Left lung (tissue), 4 donors: ENCODE measurements at regions not wholly inside any gene's neighbourhood (a gene's known extent, or its start where the extent isn't known, plus 50 kb on each side); places are given as distances from the start of the nearest gene placed in this dataset.
A peak's percentile ranks its signal among the peaks of the same experiment; 100 is the strongest.

ENCODE experiments used
- ATAC-seq: fragments of 200-7000 bp; cut with Tn5 transposase; one replicate; pipeline ENCODE4 v1.9.1; 2020; ENCODE audit warnings: moderate library complexity
- DNase-seq, 4 donors: peaks; one replicate each; pipeline ENCODE4 v3.0.0-alpha.2; 2013 to 2020
- H3K27ac ChIP-seq, 2 donors: fragments of 200-600 bp; sonication (generic) in 1 of 2; one replicate each; pipeline versions ENCODE4 v1.5.0 to v1.8.0; 2020 to 2021
- H3K27me3 ChIP-seq, 2 donors: fragments of 200-600 bp; sonication (generic) in 1 of 2; one replicate each; pipeline versions ENCODE4 v1.5.0 to v1.8.0; 2020 to 2021
- H3K36me3 ChIP-seq, 2 donors: fragments of 200-600 bp; sonication (generic) in 1 of 2; one replicate each; pipeline versions ENCODE4 v1.5.0 to v1.8.0; 2020 to 2021
- H3K4me1 ChIP-seq, 2 donors: fragments of 200-600 bp; one replicate each; pipeline ENCODE4 v1.8.0; 2021
- H3K4me3 ChIP-seq, 2 donors: fragments of 200-600 bp; sonication (generic) in 1 of 2; one replicate each; pipeline versions ENCODE4 v1.5.0 to v1.8.0; 2020 to 2021; ENCODE audit warnings: mild to moderate bottlenecking in 1 of 2
- H3K9me3 ChIP-seq, 2 donors: fragments of 200-600 bp; sonication (generic) in 1 of 2; one replicate each; pipeline versions ENCODE4 v1.5.0 to v1.8.0; 2020 to 2021
- CTCF ChIP-seq, 2 donors: fragments of 200-600 bp; sonication (generic) in 1 of 2; IDR thresholded peaks; one replicate each; pipeline versions ENCODE4 v1.5.0 to v1.8.0; 2021; ENCODE audit warnings: antibody characterized with exemption in 2 of 2
- intact Hi-C, 2 donors: fragments of 100-400 bp; cut with DNase I; formaldehyde crosslinking; loops; one replicate each; pipeline versions ENCODE4 v1.11.2 to v1.14.2; 2022
- donor health status: DM: no; HTN: yes; CAD: no.
- donor health status: DM: no; HTN: no; CAD: no.

GRCh38 chr7:155208681-155209477, 88.8 kb upstream of the INSIG1 start:
- H3K27me3 ChIP-seq, result peaks cover 0 to 17% of the 10 kb centered on the region in 2 donors
- DNase-seq, result peak in 1 of 4 donors; percentile 76
- intact Hi-C loops, result no loop called here
- no peak for ATAC-seq
- no peak for TF ChIP-seq CTCF (IDR thresholded peaks at IDR 0.05)
- H3K9me3 ChIP-seq, result no peaks in the 10 kb centered on the region
- no peaks in the 10 kb centered on the region for H3K36me3 ChIP-seq
- peaks cover 0 to 18% of the 10 kb centered on the region in 2 donors for H3K4me1 ChIP-seq
- H3K27ac ChIP-seq, result peak overlapping the region; percentile 23 to 71
- H3K4me3 ChIP-seq, result no peak overlapping the region

GRCh38 chr7:155209478-155210319, 88.0 kb upstream of the INSIG1 start:
- H3K9me3 ChIP-seq, result no peaks in the 10 kb centered on the region
- peaks cover 0 to 25% of the 10 kb centered on the region in 2 donors for H3K27me3 ChIP-seq
- TF ChIP-seq CTCF (IDR thresholded peaks at IDR 0.05), result no peak
- no peak for ATAC-seq
- H3K27ac ChIP-seq, result peak overlapping the region; percentile 23 to 71
- H3K4me3 ChIP-seq, result no peak overlapping the region
- H3K36me3 ChIP-seq, result no peaks in the 10 kb centered on the region
- intact Hi-C loops, result no loop called here
- peak in 1 of 4 donors; percentile 19 for DNase-seq
- H3K4me1 ChIP-seq, result peaks cover 0 to 18% of the 10 kb centered on the region in 2 donors

DNA sequence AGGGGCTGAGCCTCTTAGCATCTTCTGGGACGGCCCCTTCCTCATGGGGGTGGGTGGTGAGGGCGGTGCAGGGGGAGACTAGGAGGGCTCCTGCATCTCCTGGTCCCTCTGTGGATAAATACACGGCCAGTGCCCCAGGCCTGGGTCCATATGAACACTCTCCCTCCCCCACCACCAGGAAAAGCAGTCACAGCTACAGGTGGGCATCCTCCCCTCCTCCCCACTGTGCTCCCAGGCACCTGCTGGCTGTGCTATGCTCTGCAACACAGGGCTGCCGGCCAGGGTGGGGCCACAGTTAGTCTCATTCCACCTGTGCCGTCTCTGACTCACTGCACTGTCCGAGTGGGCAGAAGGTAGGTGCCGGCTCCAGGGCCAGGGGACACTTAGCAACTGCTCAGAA, 87.3 kb upstream of the INSIG1 start:
- Histone ChIP-seq H3K9me3 (no peaks in the 10 kb centered on the region), H3K27me3 (peaks cover 0 to 32% of the 10 kb centered on the region in 2 donors), H3K4me1 (peaks cover 0 to 12% of the 10 kb centered on the region in 2 donors), H3K27ac (no peak overlapping the region), H3K4me3 (no peak overlapping the region), H3K36me3 (no peaks in the 10 kb centered on the region)
- DNase-seq (peak in 2 of 4 donors; percentile 20 to 64), ATAC-seq (no peak)
- TF ChIP-seq CTCF (IDR thresholded peaks at IDR 0.05), result no peak
- intact Hi-C loops, result no loop called here

DNA sequence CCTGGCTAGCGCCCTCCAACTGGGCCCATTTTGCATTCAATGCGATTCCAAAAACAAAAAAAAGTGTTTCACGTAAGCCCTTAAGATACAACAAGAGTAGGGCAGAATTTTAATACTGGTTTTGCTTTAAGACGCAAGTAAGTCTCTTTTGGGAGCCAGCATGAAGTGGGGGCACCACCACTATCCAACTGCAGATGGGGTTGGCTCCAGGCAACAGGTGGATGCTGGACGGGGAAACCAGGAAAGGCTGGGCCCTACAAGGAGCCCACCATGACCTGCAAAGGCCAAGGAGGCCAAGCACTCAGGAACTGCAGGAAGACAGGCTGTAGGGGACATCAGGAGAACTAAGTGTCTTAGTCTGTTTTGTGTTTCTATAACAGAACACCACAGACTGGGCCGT, 86.5 kb upstream of the INSIG1 start:
- peaks cover 0 to 8% of the 10 kb centered on the region in 2 donors for H3K4me1 ChIP-seq
- H3K9me3 ChIP-seq, result no peaks in the 10 kb centered on the region
- intact Hi-C loops, result no loop called here
- H3K4me3 ChIP-seq, result no peak overlapping the region
- no peak for TF ChIP-seq CTCF (IDR thresholded peaks at IDR 0.05)
- no peaks in the 10 kb centered on the region for H3K36me3 ChIP-seq
- ATAC-seq, result no peak
- DNase-seq, result peak in 1 of 4 donors; percentile 29
- peaks cover 0 to 39% of the 10 kb centered on the region in 2 donors for H3K27me3 ChIP-seq
- no peak overlapping the region for H3K27ac ChIP-seq

GRCh38 chr7:155211761-155212160, 85.9 kb upstream of the INSIG1 start:
- no peak for ATAC-seq
- Histone ChIP-seq H3K27ac (no peak overlapping the region), H3K9me3 (no peaks in the 10 kb centered on the region), H3K4me3 (no peak overlapping the region), H3K27me3 (peaks cover 0 to 45% of the 10 kb centered on the region in 2 donors), H3K36me3 (no peaks in the 10 kb centered on the region), H3K4me1 (peaks cover 0 to 6% of the 10 kb centered on the region in 2 donors)
- intact Hi-C loops, result no loop called here
- no peak for TF ChIP-seq CTCF (IDR thresholded peaks at IDR 0.05)
- DNase-seq, result peak in 2 of 4 donors; percentile 13 to 65
